HCEC 1CT (cell line): ENCODE measurements at regions not wholly inside any gene's neighbourhood (a gene's known extent, or its start where the extent isn't known, plus 50 kb on each side); places are given as distances from the start of the nearest gene placed in this dataset.
"Not testable (repeated sequence)": the region's sequence is repeated elsewhere in the genome, so short reads cannot be mapped to it uniquely, and the experiment has no call there.

Experiments used
- DNase-seq: peaks from one replicate; pipeline ENCODE4 v3.0.0-alpha.2; 2017

GRCh38 chr5:6321078-6321477 is 57.3 kb downstream of the MED10 start:
- no peak for DNase-seq

GRCh38 chr5:6319116-6319515 is 59.2 kb downstream of the MED10 start:
- DNase-seq: no peak

GRCh38 chr5:6317116-6317798 is 61.1 kb downstream of the MED10 start:
- DNase-seq: no peak

- no peak for DNase-seq
Observed at GRCh38 chr5:6315580-6315979, 62.8 kb downstream of the MED10 start.

GRCh38 chr5:6311568-6312501 is 66.5 kb downstream of the MED10 start:
- DNase-seq: no peak

GRCh38 chr5:6309949-6310348 is 68.4 kb downstream of the MED10 start:
- no peak for DNase-seq

GRCh38 chr5:6308683-6309082 is 69.7 kb downstream of the MED10 start:
- DNase-seq: no peak

GRCh38 chr5:6307304-6307703 is 71.0 kb downstream of the MED10 start:
- no peak for DNase-seq

- no peak for DNase-seq
Observed at GRCh38 chr5:6305853-6306252, 72.5 kb downstream of the MED10 start.

GRCh38 chr5:6302684-6303083 is 75.7 kb downstream of the MED10 start:
- no peak for DNase-seq

- DNase-seq: no peak
Observed at GRCh38 chr5:6302075-6302474, 76.3 kb downstream of the MED10 start.

- DNase-seq: no peak
Observed at GRCh38 chr5:6296524-6296923, 81.8 kb downstream of the MED10 start.

GRCh38 chr5:6291961-6292360 is 86.4 kb downstream of the MED10 start:
- no peak for DNase-seq

GRCh38 chr5:6289239-6289638 is 89.1 kb downstream of the MED10 start:
- no peak for DNase-seq

GRCh38 chr5:6287176-6287575 is 91.2 kb downstream of the MED10 start:
- no peak for DNase-seq

- no peak for DNase-seq
Observed at GRCh38 chr5:6286404-6286803, 91.9 kb downstream of the MED10 start.

GRCh38 chr5:6284491-6284890 is 93.9 kb downstream of the MED10 start:
- DNase-seq: not testable (repeated sequence)

GRCh38 chr5:6282352-6282751 is 96.0 kb downstream of the MED10 start:
- no peak for DNase-seq

- no peak for DNase-seq
Observed at GRCh38 chr5:6281818-6282217, 96.5 kb downstream of the MED10 start.

- no peak for DNase-seq
Observed at GRCh38 chr5:6280425-6281100, 97.8 kb downstream of the MED10 start.

GRCh38 chr5:6279607-6280006 is 98.7 kb downstream of the MED10 start:
- DNase-seq: no peak

GRCh38 chr5:6274846-6275543 is 103.4 kb downstream of the MED10 start:
- no peak for DNase-seq

GRCh38 chr5:6273749-6274148 is 104.6 kb downstream of the MED10 start:
- no peak for DNase-seq
